Transverse colon (tissue), 4 donors: ENCODE measurements at regions not wholly inside any gene's neighbourhood (a gene's known extent, or its start where the extent isn't known, plus 50 kb on each side); places are given as distances from the start of the nearest gene placed in this dataset.

Experiments used
- DNase-seq: peaks from one replicate; pipeline ENCODE4 v3.0.0-alpha.2; 2019
- H3K27ac ChIP-seq, 4 donors: fragments of 200-600 bp; sonication (generic); 2 replicates each; pipeline ENCODE4 v1.5.1; 2016 to 2018; ENCODE audit warnings: inconsistent platforms in 4 of 4
- H3K27me3 ChIP-seq: fragments of 200-600 bp; sonication (generic); 2 replicates; pipeline ENCODE4 v1.5.1; 2017; ENCODE audit warnings: inconsistent platforms
- H3K36me3 ChIP-seq, 4 donors: fragments of 200-600 bp; sonication (generic); 2 replicates each; pipeline ENCODE4 v1.5.1; 2017 to 2019; ENCODE audit warnings: inconsistent platforms in 4 of 4
- H3K4me1 ChIP-seq, 4 donors: fragments of 200-600 bp; sonication (generic); 2 replicates each; pipeline ENCODE4 v1.5.1; 2017 to 2020; ENCODE audit warnings: inconsistent platforms in 4 of 4
- H3K4me3 ChIP-seq, 4 donors: fragments of 200-600 bp; sonication (generic); 1 replicate in 1 of 4; 2 replicates in 3 of 4; pipeline versions ENCODE4 v1.5.1 to v1.6.1; 2017 to 2019; ENCODE audit warnings: inconsistent platforms in 4 of 4
- H3K9me3 ChIP-seq, 2 donors: fragments of 200-600 bp; sonication (generic); 2 replicates each; pipeline ENCODE4 v1.5.1; 2017 to 2019; ENCODE audit warnings: inconsistent platforms in 2 of 2
- EP300 ChIP-seq: sonication (generic); formaldehyde crosslinking; IDR thresholded peaks from one replicate; pipeline ENCODE4 v1.6.1; 2017; ENCODE audit warnings: antibody characterized with exemption, low read depth
- POLR2A ChIP-seq: fragments of 450-650 bp; IDR thresholded peaks from one replicate; pipeline ENCODE4 v1.6.1; 2016; ENCODE audit warnings: antibody characterized with exemption, mild to moderate bottlenecking, moderate library complexity
- POLR2AphosphoS5 ChIP-seq, 3 donors: sonication (generic); formaldehyde crosslinking; IDR thresholded peaks; one replicate each; pipeline ENCODE4 v1.6.1; 2016; ENCODE audit warnings: antibody characterized with exemption in 3 of 3
- WGBS, 2 donors: methylation state at CpG; one replicate each; pipeline ENCODE4 v1.1.5; 2018; ENCODE audit warnings: low coverage in 1 of 2; 5-methylcytosine and 5-hydroxymethylcytosine counted together
- in situ Hi-C, 4 donors: fragments of 200-750 bp; cut with MboI; loops; one replicate each; pipeline versions ENCODE4 v1.15.0 to v1.15.1; 2017; ENCODE audit warnings: low sequenced_read_pairs in 3 of 4, low pct_ligation_motif_present in 1 of 4, low pct_unique_long_range_greater_than_20kb in 1 of 4
- intact Hi-C: fragments of 100-400 bp; cut with DNase I; formaldehyde crosslinking; loops from one replicate; pipeline ENCODE4 v1.15.1; 2023; ENCODE audit warnings: low total_unique reads
- TF ChIP-seq, protein P1 (sequence below), 5 experiments: fragments of 200-600 bp in 3 of 5; fragments of 450-650 bp in 2 of 5; sonication (generic) in 3 of 5; IDR thresholded peaks; 1 replicate in 2 of 5; 2 replicates in 3 of 5; pipeline ENCODE4 v1.5.1; 2016 to 2017; ENCODE audit warnings: antibody characterized with exemption in 5 of 5, inconsistent platforms in 3 of 5, mild to moderate bottlenecking in 2 of 5, moderate library complexity in 1 of 5

DNA sequence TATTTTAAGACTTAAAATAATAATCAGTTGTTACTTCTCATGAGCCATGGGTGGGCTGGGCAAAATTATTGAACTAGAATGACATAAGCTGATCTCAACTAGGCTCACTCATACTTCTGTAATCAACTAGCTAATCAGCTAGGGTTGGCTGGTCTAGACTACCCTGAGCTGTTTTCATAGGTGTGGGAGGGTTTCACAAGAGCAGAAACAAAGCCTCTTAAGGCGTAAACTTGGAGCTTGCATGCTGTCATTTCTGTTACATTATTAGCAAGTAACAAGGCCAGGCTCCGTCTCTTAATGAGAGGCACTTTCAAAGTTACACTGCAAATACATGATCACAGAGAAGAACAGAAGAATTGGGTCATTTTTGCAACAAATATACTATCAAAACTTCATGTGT lies 57.2 kb upstream of the GHR start:
- DNase-seq, result no peak
- intact Hi-C loops, result no loop called here
- Histone ChIP-seq H3K27me3 (no peaks in the 10 kb centered on the region), H3K4me1 (no peaks in the 10 kb centered on the region), H3K4me3 (no peak overlapping the region), H3K27ac (no peak overlapping the region), H3K9me3 (no peaks in the 10 kb centered on the region), H3K36me3 (no peaks in the 10 kb centered on the region)
- 81% methylated on average over 2 of the region's 2 CpGs; no CpG with 5 or more reads in 1 of the 2 donors for WGBS, 2 donors
- TF ChIP-seq, protein P1, sequence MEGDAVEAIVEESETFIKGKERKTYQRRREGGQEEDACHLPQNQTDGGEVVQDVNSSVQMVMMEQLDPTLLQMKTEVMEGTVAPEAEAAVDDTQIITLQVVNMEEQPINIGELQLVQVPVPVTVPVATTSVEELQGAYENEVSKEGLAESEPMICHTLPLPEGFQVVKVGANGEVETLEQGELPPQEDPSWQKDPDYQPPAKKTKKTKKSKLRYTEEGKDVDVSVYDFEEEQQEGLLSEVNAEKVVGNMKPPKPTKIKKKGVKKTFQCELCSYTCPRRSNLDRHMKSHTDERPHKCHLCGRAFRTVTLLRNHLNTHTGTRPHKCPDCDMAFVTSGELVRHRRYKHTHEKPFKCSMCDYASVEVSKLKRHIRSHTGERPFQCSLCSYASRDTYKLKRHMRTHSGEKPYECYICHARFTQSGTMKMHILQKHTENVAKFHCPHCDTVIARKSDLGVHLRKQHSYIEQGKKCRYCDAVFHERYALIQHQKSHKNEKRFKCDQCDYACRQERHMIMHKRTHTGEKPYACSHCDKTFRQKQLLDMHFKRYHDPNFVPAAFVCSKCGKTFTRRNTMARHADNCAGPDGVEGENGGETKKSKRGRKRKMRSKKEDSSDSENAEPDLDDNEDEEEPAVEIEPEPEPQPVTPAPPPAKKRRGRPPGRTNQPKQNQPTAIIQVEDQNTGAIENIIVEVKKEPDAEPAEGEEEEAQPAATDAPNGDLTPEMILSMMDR (IDR thresholded peaks at IDR 0.05), result no peak
- no peak for TF ChIP-seq EP300
- TF ChIP-seq POLR2AphosphoS5 (IDR thresholded peaks at IDR 0.05), result no peak
- TF ChIP-seq POLR2A, result no peak
- in situ Hi-C loops, result no loop called here
